Body of pancreas (tissue), 4 donors: ENCODE measurements at regions not wholly inside any gene's neighbourhood (a gene's known extent, or its start where the extent isn't known, plus 50 kb on each side); places are given as distances from the start of the nearest gene placed in this dataset.

Experiments
- ATAC-seq: fragments of 150-250 bp; one replicate; pipeline ENCODE4 v1.9.1; 2016
- DNase-seq, 4 donors: peaks; one replicate each; pipeline ENCODE4 v3.0.0-alpha.2; 2019
- H3K27ac ChIP-seq, 4 donors: fragments of 200-600 bp; sonication (generic); 1 replicate in 3 of 4; 2 replicates in 1 of 4; pipeline versions ENCODE4 v1.5.1 to v1.6.1; 2016 to 2019; ENCODE audit warnings: mild to moderate bottlenecking in 1 of 4, mixed read lengths in 1 of 4, moderate library complexity in 1 of 4
- H3K27me3 ChIP-seq, 2 donors: fragments of 200-600 bp; sonication (generic); one replicate each; pipeline ENCODE4 v1.6.0; 2016; ENCODE audit warnings: mild to moderate bottlenecking in 1 of 2
- H3K36me3 ChIP-seq, 2 donors: fragments of 200-600 bp; sonication (generic); replicated peaks in 1 of 2; 2 replicates each; pipeline ENCODE4 v1.5.1; 2016; ENCODE audit warnings: low read depth in 2 of 2; ENCODE audit not compliant: insufficient read depth in 1 of 2
- H3K4me1 ChIP-seq: fragments of 200-600 bp; sonication (generic); one replicate; pipeline ENCODE4 v1.6.0; 2016
- H3K4me3 ChIP-seq, 2 donors: fragments of 200-600 bp; sonication (generic); 1 replicate in 1 of 2; 2 replicates in 1 of 2; pipeline ENCODE4 v1.5.1; 2016 to 2019
- H3K9me3 ChIP-seq, 3 donors: fragments of 200-600 bp; sonication (generic); 1 replicate in 2 of 3; 2 replicates in 1 of 3; pipeline ENCODE4 v1.5.1; 2016
- CTCF ChIP-seq, 7 experiments: fragments of 450-650 bp in 4 of 7; fragments of 200-600 bp in 3 of 7; sonication (generic) in 3 of 7; IDR thresholded peaks; one replicate each; pipeline ENCODE4 v1.5.1; 2016 to 2019; ENCODE audit warnings: antibody characterized with exemption in 7 of 7
- POLR2A ChIP-seq, 3 donors: fragments of 450-650 bp; IDR thresholded peaks; one replicate each; pipeline ENCODE4 v1.6.1; 2016; ENCODE audit warnings: antibody characterized with exemption in 3 of 3, mild to moderate bottlenecking in 2 of 3
- WGBS, 2 donors: methylation state at CpG; one replicate each; pipeline ENCODE4 v1.1.5; 2017; 5-methylcytosine and 5-hydroxymethylcytosine counted together
- intact Hi-C: fragments of 100-400 bp; cut with DNase I; formaldehyde crosslinking; loops from one replicate; pipeline ENCODE4 v1.15.1; 2023

GRCh38 chr1:232290570-232290969, 339.4 kb downstream of the SIPA1L2 start:
- H3K27me3 ChIP-seq, result no peaks in the 10 kb centered on the region
- H3K27ac ChIP-seq, result no peak overlapping the region
- TF ChIP-seq CTCF (IDR thresholded peaks at IDR 0.05), result no peak
- no peak for TF ChIP-seq POLR2A (IDR thresholded peaks at IDR 0.05)
- intact Hi-C loops, result no loop called here
- no peaks in the 10 kb centered on the region for H3K36me3 ChIP-seq
- no peaks in the 10 kb centered on the region for H3K4me1 ChIP-seq
- ATAC-seq, result no peak
- H3K4me3 ChIP-seq, result no peak overlapping the region
- no peaks in the 10 kb centered on the region for H3K9me3 ChIP-seq
- DNase-seq, result no peak

- no peaks in the 10 kb centered on the region for H3K9me3 ChIP-seq
- WGBS, 2 donors, result 50 to 57% methylated on average over 3 of the region's 8 CpGs
- ATAC-seq (no peak), DNase-seq (no peak)
- no peaks in the 10 kb centered on the region for H3K36me3 ChIP-seq
- no peaks in the 10 kb centered on the region for H3K27me3 ChIP-seq
- no peaks in the 10 kb centered on the region for H3K4me1 ChIP-seq
- H3K27ac ChIP-seq, result no peak overlapping the region
- H3K4me3 ChIP-seq, result no peak overlapping the region
- intact Hi-C loops, result no loop called here
- TF ChIP-seq CTCF (IDR thresholded peaks at IDR 0.05) (no peak), POLR2A (IDR thresholded peaks at IDR 0.05) (no peak)
Observed at GRCh38 chr1:232287676-232288569, 342.0 kb downstream of the SIPA1L2 start.

GRCh38 chr1:232285138-232285537, 344.8 kb downstream of the SIPA1L2 start:
- ATAC-seq, result no peak
- no peaks in the 10 kb centered on the region for H3K36me3 ChIP-seq
- no peaks in the 10 kb centered on the region for H3K27me3 ChIP-seq
- H3K27ac ChIP-seq, result no peak overlapping the region
- no peaks in the 10 kb centered on the region for H3K4me1 ChIP-seq
- TF ChIP-seq POLR2A (IDR thresholded peaks at IDR 0.05), result no peak
- TF ChIP-seq CTCF (IDR thresholded peaks at IDR 0.05), result no peak
- no peaks in the 10 kb centered on the region for H3K9me3 ChIP-seq
- intact Hi-C loops, result no loop called here
- WGBS, 2 donors, result 93% methylated on average over 6 of the region's 6 CpGs
- no peak overlapping the region for H3K4me3 ChIP-seq
- no peak for DNase-seq

- no peaks in the 10 kb centered on the region for H3K36me3 ChIP-seq
- intact Hi-C loops, result no loop called here
- WGBS, 2 donors, result 77 to 78% methylated on average over 4 of the region's 4 CpGs
- no peak overlapping the region for H3K27ac ChIP-seq
- H3K4me3 ChIP-seq, result no peak overlapping the region
- no peak for TF ChIP-seq CTCF (IDR thresholded peaks at IDR 0.05)
- no peak for TF ChIP-seq POLR2A (IDR thresholded peaks at IDR 0.05)
- DNase-seq (no peak), ATAC-seq (no peak)
- no peaks in the 10 kb centered on the region for H3K4me1 ChIP-seq
- H3K9me3 ChIP-seq, result no peaks in the 10 kb centered on the region
- H3K27me3 ChIP-seq, result no peaks in the 10 kb centered on the region
Observed at GRCh38 chr1:232283864-232284263, 346.1 kb downstream of the SIPA1L2 start.

GRCh38 chr1:232282498-232282897, 347.4 kb downstream of the SIPA1L2 start:
- H3K4me3 ChIP-seq, result no peak overlapping the region
- WGBS, 2 donors, result 74 to 82% methylated on average over 1 of the region's 1 CpG
- TF ChIP-seq POLR2A (IDR thresholded peaks at IDR 0.05) (no peak), CTCF (IDR thresholded peaks at IDR 0.05) (no peak)

More at GRCh38 chr1:232282498-232282897, 347.4 kb downstream of the SIPA1L2 start:
- intact Hi-C loops, result no loop called here
- ATAC-seq, result no peak
- H3K4me1 ChIP-seq, result no peaks in the 10 kb centered on the region
- no peaks in the 10 kb centered on the region for H3K36me3 ChIP-seq
- no peak overlapping the region for H3K27ac ChIP-seq
- no peak for DNase-seq
- H3K9me3 ChIP-seq, result no peaks in the 10 kb centered on the region
- H3K27me3 ChIP-seq, result no peaks in the 10 kb centered on the region
